ENCODE measurements at regions not wholly inside any gene's neighbourhood (a gene's known extent, or its start where the extent isn't known, plus 50 kb on each side); places are given as distances from the start of the nearest gene placed in this dataset.

GRCh38 chr13:78845656-78846365 is 186.9 kb upstream of the OBI1 start:
- H3K27ac ChIP-seq (ENCODE audit: extremely low read length, insufficient read depth, low read length), result no peak overlapping the region
- ChIA-PET CTCF (ENCODE audit: low intra/inter-chr PET ratio, low total read pairs) (no interaction called here), POLR2A (no interaction called here)
- no peaks in the 10 kb centered on the region for H4K20me1 ChIP-seq (ENCODE audit: insufficient read depth, low read length)
- no peak for FAIRE-seq
- no peak for DNase-seq (ENCODE audit: low spot score)
- no peaks in the 10 kb centered on the region for H3K36me3 ChIP-seq (replicated peaks in 1 of 2; ENCODE audit: control insufficient read depth in 1 of 2, insufficient read depth in 2 of 2, low read length in 2 of 2)
- no peaks in the 10 kb centered on the region for H3K79me2 ChIP-seq (ENCODE audit: insufficient read depth, low read length)
- in situ Hi-C loops (cut with HindIII; ENCODE audit: extremely low pct_ligation_motif_present, low pct_unique_long_range_greater_than_20kb) (no loop called here), intact Hi-C loops (cut with micrococcal nuclease; ENCODE audit: unreplicated experiment) (no loop called here)
- TF ChIP-seq SMAD9 (CRISPR knock-in tag; IDR thresholded peaks at IDR 0.05), result no peak
- TF ChIP-seq ZBTB4 (CRISPR knock-in tag; IDR thresholded peaks at IDR 0.05; ENCODE audit: borderline replicate concordance), result no peak
- no peak for TF ChIP-seq ZNF713 (CRISPR knock-in tag; IDR thresholded peaks at IDR 0.05)
- TF ChIP-seq ZNF639 (CRISPR knock-in tag; conservative IDR thresholded peaks at IDR 0.05), result no peak
- TF ChIP-seq THYN1 (CRISPR knock-in tag; IDR thresholded peaks at IDR 0.05; ENCODE audit: borderline replicate concordance, low read depth), result no peak
- TF ChIP-seq ZFP82 (CRISPR knock-in tag; IDR thresholded peaks at IDR 0.05; ENCODE audit: borderline replicate concordance), result no peak
- no peaks in the 10 kb centered on the region for H3K27me3 ChIP-seq (ENCODE audit: control insufficient read depth in 1 of 2, insufficient read depth in 2 of 2, low read length in 2 of 2)
- H3K4me1 ChIP-seq (ENCODE audit: insufficient read depth, low read length), result no peaks in the 10 kb centered on the region
- 53% methylated on average over 3 of the region's 3 CpGs for whole genome bisulfite sequencing (ENCODE audit: low lambda C conversion rate)
- BruUV-seq (replicated peaks), result no TSS peak
- H3K4me2 ChIP-seq (ENCODE audit: low read depth, low read length), result no peak overlapping the region
- H3K9ac ChIP-seq (ENCODE audit: insufficient read depth, low read depth, low read length), result no peak overlapping the region
- H2AFZ ChIP-seq (ENCODE audit: low read length), result no peak overlapping the region
- ATAC-seq, result no peak
- no peaks in the 10 kb centered on the region for H3K9me3 ChIP-seq (ENCODE audit: low read length)
- no peak overlapping the region for H3K4me3 ChIP-seq (replicated peaks in 1 of 3; ENCODE audit: insufficient read depth in 1 of 3, low read depth in 2 of 3, low read length in 3 of 3)
